ENCODE measurements at regions not wholly inside any gene's neighbourhood (a gene's known extent, or its start where the extent isn't known, plus 50 kb on each side); places are given as distances from the start of the nearest gene placed in this dataset.

DNA sequence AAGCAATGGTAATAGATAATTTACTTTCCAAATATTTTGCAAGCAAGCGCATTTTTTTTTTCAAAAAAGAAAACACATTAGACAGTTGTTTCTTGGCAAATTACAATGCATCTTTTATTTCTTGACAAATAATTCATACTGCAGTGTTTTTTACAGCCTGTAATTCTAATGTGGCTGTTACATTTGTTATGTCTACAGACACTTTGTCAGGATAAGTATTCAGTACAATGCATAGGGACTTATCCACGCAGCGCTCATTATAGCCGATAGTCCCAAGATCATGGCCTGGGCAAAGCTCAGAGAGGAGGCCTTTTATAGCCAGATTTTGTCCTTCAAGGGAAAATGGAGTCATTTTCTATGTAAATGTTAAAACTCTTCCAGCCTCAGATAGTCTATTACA, 123.0 kb upstream of the FANCL start:
- WGBS: 93% methylated on average over 4 of the region's 4 CpGs
- TF ChIP-seq POLR2A (IDR thresholded peaks at IDR 0.05): no peak
- no peak for TF ChIP-seq EP300 (IDR thresholded peaks at IDR 0.05)
- TF ChIP-seq POLR2AphosphoS5 (IDR thresholded peaks at IDR 0.05): no peak
- TF ChIP-seq, protein P1, sequence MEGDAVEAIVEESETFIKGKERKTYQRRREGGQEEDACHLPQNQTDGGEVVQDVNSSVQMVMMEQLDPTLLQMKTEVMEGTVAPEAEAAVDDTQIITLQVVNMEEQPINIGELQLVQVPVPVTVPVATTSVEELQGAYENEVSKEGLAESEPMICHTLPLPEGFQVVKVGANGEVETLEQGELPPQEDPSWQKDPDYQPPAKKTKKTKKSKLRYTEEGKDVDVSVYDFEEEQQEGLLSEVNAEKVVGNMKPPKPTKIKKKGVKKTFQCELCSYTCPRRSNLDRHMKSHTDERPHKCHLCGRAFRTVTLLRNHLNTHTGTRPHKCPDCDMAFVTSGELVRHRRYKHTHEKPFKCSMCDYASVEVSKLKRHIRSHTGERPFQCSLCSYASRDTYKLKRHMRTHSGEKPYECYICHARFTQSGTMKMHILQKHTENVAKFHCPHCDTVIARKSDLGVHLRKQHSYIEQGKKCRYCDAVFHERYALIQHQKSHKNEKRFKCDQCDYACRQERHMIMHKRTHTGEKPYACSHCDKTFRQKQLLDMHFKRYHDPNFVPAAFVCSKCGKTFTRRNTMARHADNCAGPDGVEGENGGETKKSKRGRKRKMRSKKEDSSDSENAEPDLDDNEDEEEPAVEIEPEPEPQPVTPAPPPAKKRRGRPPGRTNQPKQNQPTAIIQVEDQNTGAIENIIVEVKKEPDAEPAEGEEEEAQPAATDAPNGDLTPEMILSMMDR (IDR thresholded peaks at IDR 0.05): no peak
- Histone ChIP-seq H3K4me3 (no peak overlapping the region), H3K4me1 (no peaks in the 10 kb centered on the region), H3K27me3 (no peaks in the 10 kb centered on the region), H3K9me3 (no peaks in the 10 kb centered on the region), H3K27ac (no peak overlapping the region), H3K36me3 (no peaks in the 10 kb centered on the region)
- no peak for DNase-seq (ENCODE audit: low spot score in 2 of 2)

- Histone ChIP-seq H3K4me3 (no peak overlapping the region), H3K27ac (no peak overlapping the region)
- no peak for DNase-seq (ENCODE audit: low spot score in 2 of 2)
Observed at GRCh38 chr2:58358026-58358425, 116.9 kb upstream of the FANCL start.

GRCh38 chr2:58357521-58357920, 116.4 kb upstream of the FANCL start:
- WGBS: 43% methylated on average over 2 of the region's 2 CpGs
- Histone ChIP-seq H3K27me3 (no peaks in the 10 kb centered on the region), H3K27ac (no peak overlapping the region), H3K36me3 (no peaks in the 10 kb centered on the region), H3K9me3 (no peaks in the 10 kb centered on the region), H3K4me3 (no peak overlapping the region), H3K4me1 (no peaks in the 10 kb centered on the region)
- no peak for DNase-seq (ENCODE audit: low spot score in 2 of 2)
- TF ChIP-seq, protein P1 (IDR thresholded peaks at IDR 0.05): no peak
- no peak for TF ChIP-seq EP300 (IDR thresholded peaks at IDR 0.05)
- TF ChIP-seq POLR2AphosphoS5 (IDR thresholded peaks at IDR 0.05): no peak
- TF ChIP-seq POLR2A (IDR thresholded peaks at IDR 0.05): no peak

More at GRCh38 chr2:58358026-58358425, 116.9 kb upstream of the FANCL start:
- Histone ChIP-seq H3K27me3 (no peaks in the 10 kb centered on the region), H3K9me3 (no peaks in the 10 kb centered on the region), H3K36me3 (no peaks in the 10 kb centered on the region), H3K4me1 (no peaks in the 10 kb centered on the region)
- no peak for TF ChIP-seq EP300 (IDR thresholded peaks at IDR 0.05)
- TF ChIP-seq, protein P1 (IDR thresholded peaks at IDR 0.05): no peak
- no peak for TF ChIP-seq POLR2AphosphoS5 (IDR thresholded peaks at IDR 0.05)
- TF ChIP-seq POLR2A (IDR thresholded peaks at IDR 0.05): no peak
- WGBS: 39% methylated on average over 1 of the region's 1 CpG

GRCh38 chr2:58354230-58354629, 113.1 kb upstream of the FANCL start:
- Histone ChIP-seq H3K9me3 (no peaks in the 10 kb centered on the region), H3K36me3 (no peaks in the 10 kb centered on the region), H3K27ac (no peak overlapping the region), H3K4me1 (no peaks in the 10 kb centered on the region), H3K27me3 (no peaks in the 10 kb centered on the region), H3K4me3 (no peak overlapping the region)
- TF ChIP-seq POLR2AphosphoS5 (IDR thresholded peaks at IDR 0.05): no peak
- TF ChIP-seq EP300 (IDR thresholded peaks at IDR 0.05): no peak
- TF ChIP-seq, protein P1 (IDR thresholded peaks at IDR 0.05): no peak
- no peak for TF ChIP-seq POLR2A (IDR thresholded peaks at IDR 0.05)
- DNase-seq (ENCODE audit: low spot score in 2 of 2): no peak
- WGBS: 85% methylated on average over 1 of the region's 1 CpG

- no peaks in the 10 kb centered on the region for H3K9me3 ChIP-seq
- H3K4me1 ChIP-seq: no peaks in the 10 kb centered on the region
- TF ChIP-seq POLR2AphosphoS5 (IDR thresholded peaks at IDR 0.05): no peak
- TF ChIP-seq, protein P1 (IDR thresholded peaks at IDR 0.05): no peak
- no peak for TF ChIP-seq EP300 (IDR thresholded peaks at IDR 0.05)
- no peak for TF ChIP-seq POLR2A (IDR thresholded peaks at IDR 0.05)
- WGBS: 71% methylated on average over 2 of the region's 2 CpGs
- H3K27ac ChIP-seq: no peak overlapping the region
- no peak overlapping the region for H3K4me3 ChIP-seq
- H3K36me3 ChIP-seq: no peaks in the 10 kb centered on the region
- H3K27me3 ChIP-seq: no peaks in the 10 kb centered on the region
- no peak for DNase-seq (ENCODE audit: low spot score in 2 of 2)
Observed at GRCh38 chr2:58350484-58350883, 109.4 kb upstream of the FANCL start.
